ENCODE measurements at regions not wholly inside any gene's neighbourhood (a gene's known extent, or its start where the extent isn't known, plus 50 kb on each side); places are given as distances from the start of the nearest gene placed in this dataset.

DNA sequence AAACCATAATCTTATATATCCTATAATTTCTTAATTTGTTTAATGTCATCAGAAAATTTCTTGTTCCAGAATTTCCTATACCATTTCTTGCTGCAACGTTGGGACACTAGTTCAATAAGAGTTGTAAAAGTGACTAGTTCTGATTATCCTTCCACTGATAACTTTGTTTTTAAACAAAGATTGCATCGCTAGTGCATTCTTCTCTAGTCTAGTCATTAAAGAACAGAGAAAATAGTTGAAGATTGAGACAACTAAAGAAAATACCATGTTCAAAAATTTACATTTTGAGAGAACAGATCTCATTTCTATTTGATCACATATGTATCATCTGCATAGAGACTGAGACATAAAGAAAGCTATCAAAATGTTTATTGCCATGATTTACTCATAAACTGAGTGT is 1888.2 kb downstream of the EFNA5 start:
- DNase-seq (ENCODE audit: low read depth in 2 of 2, low spot score in 1 of 2) = no peak

- no peak for DNase-seq (ENCODE audit: low read depth in 2 of 2, low spot score in 1 of 2)
Measured at GRCh38 chr5:105773241-105773640, 1897.5 kb downstream of the EFNA5 start.

DNA sequence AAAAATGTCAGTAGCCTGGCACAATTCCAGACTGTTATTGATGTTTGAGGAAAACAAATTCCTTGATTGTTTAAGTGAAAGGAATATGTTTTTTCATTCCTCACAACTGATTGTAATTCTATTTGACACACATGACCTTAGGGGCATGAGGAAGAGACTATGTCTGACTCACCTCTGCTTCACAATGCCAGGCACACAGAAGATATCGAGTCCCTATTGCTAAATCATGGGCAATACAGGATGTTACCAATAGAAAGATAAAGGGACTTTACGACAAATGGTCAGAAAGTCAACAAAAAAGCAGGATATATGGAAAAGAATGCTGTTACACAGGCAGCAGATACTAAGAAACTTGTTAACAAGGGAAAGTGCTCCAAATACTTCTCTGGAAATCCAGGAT is 1903.5 kb downstream of the EFNA5 start:
- no peak for DNase-seq (ENCODE audit: low read depth in 2 of 2, low spot score in 1 of 2)

- DNase-seq (ENCODE audit: low read depth in 2 of 2, low spot score in 1 of 2) = no peak
Measured at GRCh38 chr5:105762728-105763127, 1908.0 kb downstream of the EFNA5 start.

GRCh38 chr5:105754056-105754455 is 1916.7 kb downstream of the EFNA5 start:
- no peak for DNase-seq (ENCODE audit: low read depth in 2 of 2, low spot score in 1 of 2)

DNA sequence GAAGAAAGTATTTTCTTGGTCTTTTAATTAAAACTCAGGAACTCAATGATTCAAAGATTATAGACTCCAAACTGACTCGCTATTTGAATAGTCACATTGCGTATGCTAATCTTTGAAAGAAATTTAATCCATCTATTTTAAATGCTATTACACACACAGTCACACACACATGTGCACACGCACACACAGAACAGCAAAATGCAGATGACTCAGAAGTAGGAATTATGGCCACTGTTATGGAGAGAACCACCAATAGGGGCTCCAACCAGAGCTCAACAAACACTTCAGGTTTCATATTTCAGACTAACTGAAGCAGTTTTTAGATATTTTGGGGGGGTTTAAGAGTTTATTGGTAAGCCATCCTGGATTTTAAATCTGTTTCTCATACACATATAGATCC is 1917.9 kb downstream of the EFNA5 start:
- DNase-seq (ENCODE audit: low read depth in 2 of 2, low spot score in 1 of 2) = no peak

DNA sequence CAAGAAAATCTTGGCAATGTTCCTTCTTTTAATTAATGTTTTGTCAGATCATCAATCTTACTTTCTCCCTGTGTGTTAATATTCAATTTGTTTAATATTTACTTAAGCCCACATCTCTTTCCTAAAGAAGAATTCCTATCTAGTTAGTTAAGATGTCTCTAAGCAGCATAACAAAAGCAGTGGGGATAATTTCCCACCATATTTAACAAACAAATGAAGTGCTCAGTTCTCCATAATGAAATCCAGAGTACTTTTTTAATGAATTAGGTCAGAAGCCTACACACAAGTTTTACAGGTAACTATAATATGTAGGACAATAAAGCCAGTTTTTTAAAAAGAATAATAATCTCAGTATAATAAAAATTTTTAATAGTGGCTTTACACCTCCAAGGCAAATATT is 1918.8 kb downstream of the EFNA5 start:
- no peak for DNase-seq (ENCODE audit: low read depth in 2 of 2, low spot score in 1 of 2)

DNA sequence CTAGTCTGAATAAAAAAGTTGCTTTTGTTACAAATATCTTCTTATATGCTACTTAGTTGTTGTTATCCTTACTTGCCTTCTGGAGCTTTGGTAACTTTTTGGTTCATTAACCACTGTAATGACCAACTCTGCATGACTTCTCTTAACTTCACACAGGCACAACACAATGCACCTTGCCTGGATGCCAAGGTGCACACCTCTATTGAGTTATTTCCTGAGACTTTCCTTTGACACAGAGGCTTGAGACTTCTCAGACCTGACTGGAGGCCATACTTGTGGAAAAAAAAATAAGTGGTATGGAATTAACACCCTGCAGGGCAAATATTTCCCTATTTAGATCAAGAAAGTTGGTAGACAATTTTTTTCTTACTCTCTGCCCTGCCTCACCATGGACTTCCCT is 1925.6 kb downstream of the EFNA5 start:
- DNase-seq (ENCODE audit: low read depth in 2 of 2, low spot score in 1 of 2) = no peak

GRCh38 chr5:105740242-105740641 is 1930.5 kb downstream of the EFNA5 start:
- no peak for DNase-seq (ENCODE audit: low read depth in 2 of 2, low spot score in 1 of 2)

GRCh38 chr5:105739732-105740131 is 1931.0 kb downstream of the EFNA5 start:
- DNase-seq (ENCODE audit: low read depth in 2 of 2, low spot score in 1 of 2) = no peak

DNA sequence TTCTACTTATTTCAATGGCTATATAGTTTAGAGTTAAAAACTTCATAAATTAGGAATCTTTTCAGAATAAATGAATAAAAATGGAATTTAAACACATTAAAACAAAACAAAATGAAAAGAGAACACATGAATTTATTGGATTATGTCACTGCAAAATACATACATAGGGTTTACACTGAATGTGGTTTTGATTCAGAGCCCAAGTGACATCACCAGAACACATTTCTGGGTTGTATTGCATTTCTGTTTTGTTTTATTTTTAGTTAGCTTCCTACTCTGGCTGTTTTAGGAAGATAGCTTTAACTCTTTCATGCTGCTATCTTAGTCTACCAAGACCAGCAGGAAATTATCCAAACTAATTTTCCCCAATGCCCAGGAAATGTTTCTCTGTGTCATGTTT is 1935.0 kb downstream of the EFNA5 start:
- DNase-seq (ENCODE audit: low read depth in 2 of 2, low spot score in 1 of 2) = no peak

GRCh38 chr5:105730982-105731381 is 1939.8 kb downstream of the EFNA5 start:
- no peak for DNase-seq (ENCODE audit: low read depth in 2 of 2, low spot score in 1 of 2)

- DNase-seq (ENCODE audit: low read depth in 2 of 2, low spot score in 1 of 2) = no peak
Measured at GRCh38 chr5:105726093-105726492, 1944.6 kb downstream of the EFNA5 start.

GRCh38 chr5:105708442-105708841 is 1962.3 kb downstream of the EFNA5 start:
- DNase-seq (ENCODE audit: low read depth in 2 of 2, low spot score in 1 of 2) = no peak

DNA sequence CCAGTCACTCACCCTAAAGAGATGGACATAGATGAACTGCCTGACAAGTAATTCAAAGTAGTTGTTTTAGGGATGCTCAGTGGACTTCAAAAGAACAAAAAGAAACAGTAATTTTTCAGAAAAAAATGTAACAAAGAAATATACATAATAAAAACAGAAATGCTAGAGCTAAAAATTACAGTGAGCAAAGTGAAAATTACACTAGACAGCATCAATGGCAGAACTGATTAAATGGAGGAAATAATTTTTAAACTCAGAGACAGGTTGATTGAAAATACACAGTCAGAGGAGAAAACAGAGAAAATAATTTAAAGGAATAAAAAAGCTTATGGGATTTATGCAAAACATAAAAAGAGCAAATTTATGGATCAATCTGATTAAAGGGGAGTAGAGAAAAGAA is 1968.4 kb downstream of the EFNA5 start:
- DNase-seq (ENCODE audit: low read depth in 2 of 2, low spot score in 1 of 2) = no peak

DNA sequence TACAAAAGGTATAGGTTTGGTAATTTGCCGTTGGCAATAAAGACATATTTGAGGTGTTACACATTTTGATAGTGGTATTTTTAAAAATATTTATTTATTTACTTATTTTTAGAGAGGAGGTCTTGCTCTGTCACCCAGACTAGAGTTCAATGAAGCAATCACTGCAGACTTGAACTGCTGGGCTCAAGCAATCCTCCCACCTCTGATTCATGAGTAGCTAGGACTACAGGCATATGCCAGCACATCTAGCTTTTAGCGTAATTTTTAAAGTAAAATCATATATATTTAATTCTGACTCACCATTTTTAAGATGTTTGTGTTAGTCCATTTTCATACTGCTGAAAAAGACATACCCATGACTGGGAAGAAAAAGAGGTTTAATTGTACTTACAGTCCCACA is 1974.3 kb downstream of the EFNA5 start:
- DNase-seq (ENCODE audit: low read depth in 2 of 2, low spot score in 1 of 2) = no peak

DNA sequence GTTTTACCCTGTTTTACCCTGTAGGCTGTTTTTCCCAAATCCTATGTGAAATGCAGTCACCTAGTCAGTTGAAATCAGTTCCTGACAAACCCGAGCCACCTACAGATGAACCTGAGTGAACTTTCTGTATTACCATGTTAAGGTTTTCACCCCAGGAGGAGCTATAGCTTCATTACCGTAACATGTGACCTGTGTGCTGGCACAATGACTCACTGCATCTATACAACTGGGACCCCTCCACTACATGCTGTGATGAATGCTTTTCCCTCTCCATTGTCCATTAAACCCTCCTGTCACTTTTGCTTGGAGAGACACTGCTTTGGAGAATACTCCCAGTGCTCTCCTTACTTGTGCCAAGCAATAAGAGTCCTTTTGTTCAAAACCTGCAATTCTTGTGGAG is 1974.8 kb downstream of the EFNA5 start:
- no peak for DNase-seq (ENCODE audit: low read depth in 2 of 2, low spot score in 1 of 2)

DNA sequence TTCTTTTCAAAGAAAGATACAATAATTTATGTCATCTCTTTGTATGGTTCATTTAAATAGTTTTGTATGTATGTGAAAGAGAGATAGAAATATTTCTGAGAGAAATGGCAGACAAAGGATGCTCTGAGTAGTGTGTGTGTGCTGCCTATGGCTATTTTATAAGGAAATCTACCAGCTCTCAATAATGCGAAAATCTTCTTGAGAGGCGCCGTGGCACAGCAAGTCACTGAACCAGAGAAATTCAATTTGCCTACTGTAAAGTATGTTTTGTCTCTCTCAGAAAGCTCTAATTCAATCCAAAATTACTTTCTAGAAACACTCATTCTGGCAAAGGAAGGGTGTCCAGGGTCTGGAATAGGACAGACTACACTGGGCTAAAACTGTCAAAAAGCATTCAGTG is 1981.1 kb downstream of the EFNA5 start:
- DNase-seq (ENCODE audit: low read depth in 2 of 2, low spot score in 1 of 2) = no peak

GRCh38 chr5:105688227-105688792 is 1982.4 kb downstream of the EFNA5 start:
- no peak for DNase-seq (ENCODE audit: low read depth in 2 of 2, low spot score in 1 of 2)

- no peak for DNase-seq (ENCODE audit: low read depth in 2 of 2, low spot score in 1 of 2)
Measured at GRCh38 chr5:105687493-105687892, 1983.2 kb downstream of the EFNA5 start.

DNA sequence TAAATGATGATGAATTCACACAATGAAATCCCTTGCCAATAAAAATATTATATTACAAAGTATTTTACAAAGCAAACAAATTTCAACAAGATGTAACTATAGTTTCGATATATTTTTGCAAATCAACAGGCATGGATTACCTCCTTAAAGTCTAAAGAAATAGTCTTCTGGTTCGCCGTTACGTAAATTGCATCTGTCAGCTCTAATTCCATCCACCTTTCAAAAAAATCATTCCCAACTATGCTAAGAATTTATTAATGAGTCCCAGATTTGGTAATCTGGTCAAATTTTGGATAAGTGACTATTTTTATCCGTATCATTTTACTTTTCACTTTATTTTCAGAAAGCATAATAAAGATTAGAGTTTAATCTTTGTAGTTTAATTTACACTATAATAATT is 1984.9 kb downstream of the EFNA5 start:
- DNase-seq (ENCODE audit: low read depth in 2 of 2, low spot score in 1 of 2) = no peak

- no peak for DNase-seq (ENCODE audit: low read depth in 2 of 2, low spot score in 1 of 2)
Measured at GRCh38 chr5:105684799-105685198, 1985.9 kb downstream of the EFNA5 start.

- no peak for DNase-seq (ENCODE audit: low read depth in 2 of 2, low spot score in 1 of 2)
Measured at GRCh38 chr5:105680858-105681475, 1989.8 kb downstream of the EFNA5 start.

Measured in stimulated activated CD8-positive, alpha-beta memory T cell treated with anti-CD3 and anti-CD28 coated beads, Interleukin-4, amount 100 ng/mL, for 4 hours (primary cell).